Trophoblast cell (in vitro differentiated cells and primary cell): ENCODE measurements at regions not wholly inside any gene's neighbourhood (a gene's known extent, or its start where the extent isn't known, plus 50 kb on each side); places are given as distances from the start of the nearest gene placed in this dataset.

ENCODE experiments used
- DNase-seq, 2 donors: peaks; one replicate each; pipeline ENCODE4 v3.0.0-alpha.2; 2016
- H2AFZ ChIP-seq: 2 replicates; pipeline ENCODE4 v1.6.1; 2013; ENCODE audit warnings: low read length, moderate library complexity, mild to moderate bottlenecking; ENCODE audit not compliant: insufficient read depth, poor library complexity
- H2AK5ac ChIP-seq: 2 replicates; pipeline ENCODE4 v1.6.1; 2013; ENCODE audit warnings: mild to moderate bottlenecking, low read length
- H2BK120ac ChIP-seq: 2 replicates; pipeline ENCODE4 v1.6.1; 2013; ENCODE audit warnings: low read length, mild to moderate bottlenecking, moderate library complexity; ENCODE audit not compliant: insufficient read depth, poor library complexity
- H2BK12ac ChIP-seq: 2 replicates; pipeline ENCODE4 v1.6.1; 2013; ENCODE audit warnings: mild to moderate bottlenecking, low read length, moderate library complexity
- H2BK5ac ChIP-seq: 2 replicates; pipeline ENCODE4 v1.6.1; 2013; ENCODE audit warnings: low read length, low read depth, moderate library complexity, mild to moderate bottlenecking; ENCODE audit not compliant: poor library complexity
- H3K14ac ChIP-seq: 2 replicates; pipeline ENCODE4 v1.6.1; 2013; ENCODE audit warnings: mild to moderate bottlenecking, low read length
- H3K18ac ChIP-seq: 2 replicates; pipeline ENCODE4 v1.6.1; 2013; ENCODE audit warnings: mild to moderate bottlenecking, low read length
- H3K23ac ChIP-seq: 2 replicates; pipeline ENCODE4 v1.6.1; 2013; ENCODE audit warnings: low read length
- H3K27ac ChIP-seq: 2 replicates; pipeline ENCODE4 v1.5.1; 2013; ENCODE audit warnings: low read depth, mild to moderate bottlenecking, inconsistent platforms, low read length, moderate library complexity
- H3K27me3 ChIP-seq: 2 replicates; pipeline ENCODE4 v1.6.1; 2013; ENCODE audit warnings: inconsistent platforms, mild to moderate bottlenecking, low read length, moderate library complexity; ENCODE audit not compliant: insufficient read depth
- H3K36me3 ChIP-seq, 2 experiments: 1 replicate in 1 of 2; 2 replicates in 1 of 2; pipeline ENCODE4 v1.6.1; 2013; ENCODE audit warnings: low read length in 2 of 2, mild to moderate bottlenecking in 2 of 2, moderate library complexity in 1 of 2; ENCODE audit not compliant: insufficient read depth in 2 of 2, control insufficient read depth in 1 of 2
- H3K4ac ChIP-seq: 2 replicates; pipeline ENCODE4 v1.6.1; 2013; ENCODE audit warnings: low read depth, mild to moderate bottlenecking, low read length, moderate library complexity
- H3K4me1 ChIP-seq, 2 experiments: 1 replicate in 1 of 2; 2 replicates in 1 of 2; pipeline ENCODE4 v1.6.1; 2013; ENCODE audit warnings: low read length in 2 of 2, mild to moderate bottlenecking in 2 of 2, moderate library complexity in 1 of 2; ENCODE audit not compliant: insufficient read depth in 2 of 2, control insufficient read depth in 1 of 2
- H3K4me2 ChIP-seq: 2 replicates; pipeline ENCODE4 v1.6.1; 2013; ENCODE audit warnings: inconsistent platforms, mild to moderate bottlenecking, low read length, moderate library complexity
- H3K4me3 ChIP-seq: 2 replicates; pipeline ENCODE4 v1.5.1; 2013; ENCODE audit warnings: mild to moderate bottlenecking, low read depth, low read length, inconsistent platforms
- H3K79me1 ChIP-seq: one replicate; pipeline ENCODE4 v1.6.1; 2013; ENCODE audit warnings: low read length
- H3K79me2 ChIP-seq: 2 replicates; pipeline ENCODE4 v1.6.1; 2013; ENCODE audit warnings: low read length, mild to moderate bottlenecking; ENCODE audit not compliant: control insufficient read depth, insufficient read depth, poor library complexity
- H3K9ac ChIP-seq: 2 replicates; pipeline ENCODE4 v1.6.1; 2013; ENCODE audit warnings: mild to moderate bottlenecking, low read length
- H3K9me3 ChIP-seq: 2 replicates; pipeline ENCODE4 v1.6.1; 2013; ENCODE audit warnings: low read depth, mild to moderate bottlenecking, control low read depth, inconsistent platforms, low read length; ENCODE audit not compliant: insufficient read depth
- H4K12ac ChIP-seq: 2 replicates; pipeline ENCODE4 v1.6.1; 2013; ENCODE audit warnings: low read depth, mild to moderate bottlenecking, low read length, moderate library complexity
- H4K8ac ChIP-seq: 2 replicates; pipeline ENCODE4 v1.6.1; 2013; ENCODE audit warnings: low read depth, mild to moderate bottlenecking, low read length, moderate library complexity
- H4K91ac ChIP-seq: one replicate; pipeline ENCODE4 v1.6.1; 2013; ENCODE audit warnings: low read depth, mild to moderate bottlenecking, low read length, moderate library complexity
- WGBS: extraction: QIAGEN DNeasy Blood & Tissue Kit; methylation state at CpG from one replicate; pipeline ENCODE4 v1.1.7; 2013; ENCODE audit warnings: missing lambda C conversion rate; ENCODE audit not compliant: insufficient read length, insufficient coverage; ENCODE audit errors: extremely low coverage; 5-methylcytosine and 5-hydroxymethylcytosine counted together

DNA sequence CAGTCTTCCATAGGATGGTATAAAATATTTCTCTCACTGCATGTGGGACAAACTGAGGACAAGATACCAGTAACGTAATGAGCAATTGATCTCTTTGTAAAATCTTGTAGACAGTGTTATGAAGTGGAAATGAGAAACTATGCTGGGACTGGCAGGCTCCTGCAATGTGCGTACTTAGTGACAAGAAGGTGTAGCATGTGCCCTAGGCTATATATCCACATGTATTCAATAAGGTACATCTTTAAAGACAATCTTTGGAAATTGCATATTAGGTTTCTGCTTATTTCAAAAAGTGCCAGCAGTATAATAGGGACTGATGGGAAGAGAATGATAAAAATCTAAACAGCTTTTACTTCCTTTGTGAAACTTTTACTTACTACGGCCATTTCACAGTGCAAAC is 81.9 kb upstream of the GREM2 start:
- Histone ChIP-seq H2AFZ (no peak overlapping the region), H3K9me3 (no peaks in the 10 kb centered on the region), H3K27me3 (no peaks in the 10 kb centered on the region), H3K36me3 (no peaks in the 10 kb centered on the region), H2BK120ac (no peak overlapping the region), H3K23ac (no peak overlapping the region), H3K14ac (no peak overlapping the region), H4K8ac (no peak overlapping the region), H3K4me2 (no peak overlapping the region), H3K79me1 (peaks cover 2% of the 10 kb centered on the region), H3K79me2 (no peaks in the 10 kb centered on the region), H2AK5ac (no peak overlapping the region), H3K18ac (no peak overlapping the region), H2BK5ac (no peak overlapping the region), H3K9ac (no peak overlapping the region), H3K4ac (no peak overlapping the region), H4K91ac (no peak overlapping the region), H4K12ac (no peak overlapping the region), H3K4me1 (no peaks in the 10 kb centered on the region), H2BK12ac (no peak overlapping the region), H3K27ac (no peak overlapping the region), H3K4me3 (no peak overlapping the region)
- no CpG with 5 or more reads among the region's 3 CpGs for WGBS
- DNase-seq, result peak in 1 of 2 donors; percentile 22

DNA sequence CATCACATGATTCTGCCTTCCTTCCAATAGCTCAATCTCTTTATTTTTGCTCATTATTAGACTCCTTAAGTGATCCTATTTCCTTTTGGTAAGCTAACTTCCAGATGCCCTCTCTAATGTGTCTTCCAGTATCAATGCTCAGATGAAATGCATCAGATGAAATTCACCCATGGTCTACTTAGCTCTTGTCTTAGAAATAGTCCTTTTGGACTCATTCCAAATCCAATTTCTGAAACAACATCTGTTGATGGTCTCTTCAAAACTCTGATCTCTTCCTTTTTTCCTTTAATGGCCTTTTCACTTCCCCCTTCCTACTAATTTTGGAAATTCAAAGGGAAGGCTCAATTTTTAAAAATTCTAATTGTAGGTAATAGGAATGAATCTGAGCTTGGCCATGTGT is 81.1 kb upstream of the GREM2 start:
- DNase-seq, result no peak
- Histone ChIP-seq H3K9ac (no peak overlapping the region), H3K4me1 (no peaks in the 10 kb centered on the region), H4K8ac (no peak overlapping the region), H3K4me2 (no peak overlapping the region), H4K12ac (no peak overlapping the region), H3K9me3 (no peaks in the 10 kb centered on the region), H3K27ac (no peak overlapping the region), H2AK5ac (no peak overlapping the region), H3K79me2 (no peaks in the 10 kb centered on the region), H3K14ac (no peak overlapping the region), H2BK120ac (no peak overlapping the region), H3K18ac (no peak overlapping the region), H3K4ac (no peak overlapping the region), H3K36me3 (no peaks in the 10 kb centered on the region), H3K79me1 (peaks cover 2% of the 10 kb centered on the region), H3K27me3 (no peaks in the 10 kb centered on the region), H4K91ac (no peak overlapping the region), H3K4me3 (no peak overlapping the region), H3K23ac (no peak overlapping the region), H2BK5ac (no peak overlapping the region), H2AFZ (no peak overlapping the region), H2BK12ac (no peak overlapping the region)

DNA sequence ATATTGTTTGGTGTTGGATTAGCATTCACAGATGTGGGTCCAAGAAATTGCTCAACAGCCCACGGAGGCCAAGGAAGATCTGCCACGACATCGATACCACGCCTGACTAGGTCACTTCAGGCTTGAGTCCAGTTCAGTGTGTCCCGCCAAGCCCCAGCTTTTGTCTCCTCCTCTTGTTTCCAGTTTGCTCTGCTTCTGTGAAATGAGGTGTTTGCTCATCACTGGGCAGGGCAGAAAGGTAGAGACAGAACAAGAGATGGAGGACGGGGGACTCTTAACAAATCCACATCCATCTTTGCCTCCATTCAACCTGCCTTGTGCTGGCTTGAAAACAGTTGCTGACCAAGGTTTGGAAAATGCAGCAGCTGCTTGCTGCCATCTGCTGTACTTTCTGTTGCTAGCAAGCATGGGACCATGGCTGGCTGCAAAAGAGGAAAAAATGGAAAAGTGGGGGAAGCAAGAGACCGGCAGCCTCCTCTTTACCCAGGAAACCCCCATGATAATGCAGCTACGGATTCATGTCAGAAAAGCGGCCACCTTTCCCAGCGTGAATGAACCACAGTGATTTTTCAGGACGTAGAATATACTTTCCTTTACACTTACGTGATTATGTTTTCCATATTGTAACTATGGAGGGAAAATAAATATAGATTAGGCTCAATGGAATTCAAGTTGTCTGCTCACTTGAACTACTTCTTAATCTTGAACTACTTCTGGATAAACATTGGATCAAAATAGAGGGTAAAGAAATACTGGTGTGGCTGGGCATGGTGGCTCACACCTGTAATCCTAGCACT is 80.2 kb upstream of the GREM2 start:
- no peaks in the 10 kb centered on the region for H3K79me2 ChIP-seq
- H3K18ac ChIP-seq, result no peak overlapping the region
- no peak overlapping the region for H2BK5ac ChIP-seq
- DNase-seq, result peak; percentile 19 to 77
- H3K4me3 ChIP-seq, result no peak overlapping the region
- H4K8ac ChIP-seq, result no peak overlapping the region
- H3K4me1 ChIP-seq, result no peaks in the 10 kb centered on the region
- no peak overlapping the region for H3K4ac ChIP-seq
- H3K9ac ChIP-seq, result no peak overlapping the region
- H3K27ac ChIP-seq, result no peak overlapping the region
- H2BK12ac ChIP-seq, result no peak overlapping the region
- H2AFZ ChIP-seq, result no peak overlapping the region
- no peak overlapping the region for H4K91ac ChIP-seq
- no peaks in the 10 kb centered on the region for H3K36me3 ChIP-seq
- no peaks in the 10 kb centered on the region for H3K9me3 ChIP-seq
- no peak overlapping the region for H3K4me2 ChIP-seq
- no peak overlapping the region for H2BK120ac ChIP-seq
- H3K27me3 ChIP-seq, result no peaks in the 10 kb centered on the region
- no peak overlapping the region for H4K12ac ChIP-seq
- WGBS, result no CpG with 5 or more reads among the region's 12 CpGs
- peaks cover 2% of the 10 kb centered on the region for H3K79me1 ChIP-seq
- H3K14ac ChIP-seq, result no peak overlapping the region
- no peak overlapping the region for H2AK5ac ChIP-seq
- H3K23ac ChIP-seq, result no peak overlapping the region

DNA sequence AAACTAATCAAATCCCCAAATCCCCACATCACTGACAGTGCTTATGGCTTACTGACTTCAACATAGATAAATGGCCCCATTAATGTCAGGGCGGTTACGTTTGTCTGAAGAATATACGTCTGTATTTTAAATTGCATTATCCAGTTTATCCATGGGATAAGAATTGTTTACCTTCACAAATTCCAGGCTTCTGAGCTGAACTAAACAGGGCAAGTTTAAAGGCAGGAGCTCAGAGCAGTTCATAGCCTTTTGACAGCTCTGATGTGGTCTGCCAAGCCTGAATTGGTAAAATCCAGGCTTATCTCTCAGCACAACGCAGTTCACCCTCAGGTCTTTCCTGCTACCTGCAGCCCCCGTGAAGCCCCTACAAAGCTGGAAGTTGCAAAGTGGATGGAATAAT is 79.5 kb upstream of the GREM2 start:
- H2BK5ac ChIP-seq, result no peak overlapping the region
- WGBS, result no CpG with 5 or more reads among the region's 5 CpGs
- peaks cover 2% of the 10 kb centered on the region for H3K79me1 ChIP-seq
- H4K12ac ChIP-seq, result no peak overlapping the region
- no peak overlapping the region for H3K27ac ChIP-seq
- no peak overlapping the region for H3K23ac ChIP-seq
- H3K4me2 ChIP-seq, result no peak overlapping the region
- no peaks in the 10 kb centered on the region for H3K9me3 ChIP-seq
- no peaks in the 10 kb centered on the region for H3K27me3 ChIP-seq
- no peak overlapping the region for H3K18ac ChIP-seq
- H3K79me2 ChIP-seq, result no peaks in the 10 kb centered on the region
- H3K36me3 ChIP-seq, result no peaks in the 10 kb centered on the region
- no peak overlapping the region for H3K4ac ChIP-seq
- no peak overlapping the region for H4K91ac ChIP-seq
- DNase-seq, result no peak
- no peak overlapping the region for H2AK5ac ChIP-seq
- H2AFZ ChIP-seq, result no peak overlapping the region
- no peak overlapping the region for H2BK12ac ChIP-seq
- H4K8ac ChIP-seq, result no peak overlapping the region
- H3K9ac ChIP-seq, result no peak overlapping the region
- no peaks in the 10 kb centered on the region for H3K4me1 ChIP-seq
- H3K14ac ChIP-seq, result no peak overlapping the region
- H3K4me3 ChIP-seq, result no peak overlapping the region
- no peak overlapping the region for H2BK120ac ChIP-seq
